ENCODE measurements at regions not wholly inside any gene's neighbourhood (a gene's known extent, or its start where the extent isn't known, plus 50 kb on each side); places are given as distances from the start of the nearest gene placed in this dataset.

DNA sequence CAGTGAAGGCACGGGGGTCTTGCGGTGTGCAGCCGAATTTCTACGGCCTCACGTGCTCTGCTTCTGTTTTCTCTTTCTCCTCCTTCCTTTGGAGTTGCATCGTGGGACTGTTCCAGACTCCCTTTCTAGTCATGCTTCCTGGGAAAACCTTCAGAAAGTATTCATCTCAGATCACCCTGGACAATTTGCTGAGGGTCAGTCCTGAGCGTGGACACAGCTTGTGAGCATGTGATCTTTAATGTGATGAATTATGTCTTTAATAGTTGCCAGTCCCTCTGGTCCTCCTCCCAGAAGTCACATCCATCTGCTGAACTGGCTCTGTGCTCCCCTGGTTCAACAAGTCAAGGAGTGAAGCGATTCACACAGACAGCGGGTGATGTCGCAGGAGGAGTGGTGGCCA is 145.0 kb upstream of the PDE10A start:
- Histone ChIP-seq H3K4me3 (ENCODE audit: low read depth, low read length) (no peak overlapping the region), H3K4me1 (ENCODE audit: control insufficient read depth, insufficient read depth, low read length) (no peaks in the 10 kb centered on the region), H3K9me3 (ENCODE audit: control insufficient read depth, insufficient read depth, low read depth, low read length) (no peaks in the 10 kb centered on the region), H3K27ac (ENCODE audit: extremely low read depth, low read depth, low read length) (no peak overlapping the region), H3K36me3 (ENCODE audit: control insufficient read depth in 2 of 2, insufficient read depth in 1 of 2, low read length in 2 of 2) (no peaks in the 10 kb centered on the region)
- ChIA-PET CTCF (interaction anchor here (0.7 kb wide), 1 partner anchor 44 kb away, joined by 3 read pairs; no protein-coding TSS in a partner anchor), POLR2A (no interaction called here)
- TF ChIP-seq ZBTB48 (tag by site-specific recombination; IDR thresholded peaks at IDR 0.05) (no peak), ZNF214 (tag by site-specific recombination; IDR thresholded peaks at IDR 0.05; ENCODE audit: borderline replicate concordance) (no peak), ZNF555 (tag by site-specific recombination; conservative IDR thresholded peaks at IDR 0.05) (no peak), ZNF223 (tag by site-specific recombination; IDR thresholded peaks at IDR 0.05) (no peak)
- TF ChIP-seq, protein P1, sequence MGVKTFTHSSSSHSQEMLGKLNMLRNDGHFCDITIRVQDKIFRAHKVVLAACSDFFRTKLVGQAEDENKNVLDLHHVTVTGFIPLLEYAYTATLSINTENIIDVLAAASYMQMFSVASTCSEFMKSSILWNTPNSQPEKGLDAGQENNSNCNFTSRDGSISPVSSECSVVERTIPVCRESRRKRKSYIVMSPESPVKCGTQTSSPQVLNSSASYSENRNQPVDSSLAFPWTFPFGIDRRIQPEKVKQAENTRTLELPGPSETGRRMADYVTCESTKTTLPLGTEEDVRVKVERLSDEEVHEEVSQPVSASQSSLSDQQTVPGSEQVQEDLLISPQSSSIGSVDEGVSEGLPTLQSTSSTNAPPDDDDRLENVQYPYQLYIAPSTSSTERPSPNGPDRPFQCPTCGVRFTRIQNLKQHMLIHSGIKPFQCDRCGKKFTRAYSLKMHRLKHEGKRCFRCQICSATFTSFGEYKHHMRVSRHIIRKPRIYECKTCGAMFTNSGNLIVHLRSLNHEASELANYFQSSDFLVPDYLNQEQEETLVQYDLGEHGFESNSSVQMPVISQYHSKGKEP (tag by site-specific recombination; IDR thresholded peaks at IDR 0.05), result no peak

DNA sequence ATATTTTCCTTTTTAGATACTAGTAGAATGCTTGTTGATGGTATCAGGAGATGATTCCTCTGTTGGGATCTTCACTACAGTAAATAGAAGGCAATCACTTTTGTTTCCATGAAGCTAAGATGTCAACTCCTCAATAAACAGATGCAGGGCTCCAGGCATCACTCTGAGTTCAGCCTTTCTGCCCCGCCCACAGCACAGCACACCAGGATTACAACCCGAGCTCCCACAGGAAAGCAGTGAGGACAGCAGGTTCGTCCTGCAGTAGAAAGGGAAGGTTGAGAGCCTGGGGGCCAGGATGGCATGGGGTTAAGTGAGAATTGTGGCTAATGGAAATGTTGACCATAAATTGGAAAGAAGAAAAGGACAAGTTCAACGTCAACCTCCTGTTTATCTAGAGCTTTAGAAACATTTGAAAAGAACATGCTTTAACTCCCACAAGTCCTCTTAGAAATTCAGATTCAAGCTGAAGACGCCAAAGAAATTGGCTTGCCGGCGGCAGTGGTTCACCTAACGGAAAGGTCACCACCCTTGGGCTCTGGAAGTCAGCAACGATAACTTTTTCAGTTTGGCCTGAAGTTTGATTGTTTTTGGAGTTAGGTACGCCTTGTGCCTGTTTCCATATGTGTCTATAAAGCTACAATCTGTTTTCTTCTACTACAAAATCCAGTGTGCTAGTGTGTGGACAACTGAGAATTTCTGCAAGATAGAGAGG is 144.4 kb upstream of the PDE10A start:
- no peak overlapping the region for H3K27ac ChIP-seq (ENCODE audit: extremely low read depth, low read depth, low read length)
- POLR2A ChIA-PET, result no interaction called here
- TF ChIP-seq ZNF157 (tag by site-specific recombination; IDR thresholded peaks at IDR 0.05), result no peak
- TF ChIP-seq, protein P2, sequence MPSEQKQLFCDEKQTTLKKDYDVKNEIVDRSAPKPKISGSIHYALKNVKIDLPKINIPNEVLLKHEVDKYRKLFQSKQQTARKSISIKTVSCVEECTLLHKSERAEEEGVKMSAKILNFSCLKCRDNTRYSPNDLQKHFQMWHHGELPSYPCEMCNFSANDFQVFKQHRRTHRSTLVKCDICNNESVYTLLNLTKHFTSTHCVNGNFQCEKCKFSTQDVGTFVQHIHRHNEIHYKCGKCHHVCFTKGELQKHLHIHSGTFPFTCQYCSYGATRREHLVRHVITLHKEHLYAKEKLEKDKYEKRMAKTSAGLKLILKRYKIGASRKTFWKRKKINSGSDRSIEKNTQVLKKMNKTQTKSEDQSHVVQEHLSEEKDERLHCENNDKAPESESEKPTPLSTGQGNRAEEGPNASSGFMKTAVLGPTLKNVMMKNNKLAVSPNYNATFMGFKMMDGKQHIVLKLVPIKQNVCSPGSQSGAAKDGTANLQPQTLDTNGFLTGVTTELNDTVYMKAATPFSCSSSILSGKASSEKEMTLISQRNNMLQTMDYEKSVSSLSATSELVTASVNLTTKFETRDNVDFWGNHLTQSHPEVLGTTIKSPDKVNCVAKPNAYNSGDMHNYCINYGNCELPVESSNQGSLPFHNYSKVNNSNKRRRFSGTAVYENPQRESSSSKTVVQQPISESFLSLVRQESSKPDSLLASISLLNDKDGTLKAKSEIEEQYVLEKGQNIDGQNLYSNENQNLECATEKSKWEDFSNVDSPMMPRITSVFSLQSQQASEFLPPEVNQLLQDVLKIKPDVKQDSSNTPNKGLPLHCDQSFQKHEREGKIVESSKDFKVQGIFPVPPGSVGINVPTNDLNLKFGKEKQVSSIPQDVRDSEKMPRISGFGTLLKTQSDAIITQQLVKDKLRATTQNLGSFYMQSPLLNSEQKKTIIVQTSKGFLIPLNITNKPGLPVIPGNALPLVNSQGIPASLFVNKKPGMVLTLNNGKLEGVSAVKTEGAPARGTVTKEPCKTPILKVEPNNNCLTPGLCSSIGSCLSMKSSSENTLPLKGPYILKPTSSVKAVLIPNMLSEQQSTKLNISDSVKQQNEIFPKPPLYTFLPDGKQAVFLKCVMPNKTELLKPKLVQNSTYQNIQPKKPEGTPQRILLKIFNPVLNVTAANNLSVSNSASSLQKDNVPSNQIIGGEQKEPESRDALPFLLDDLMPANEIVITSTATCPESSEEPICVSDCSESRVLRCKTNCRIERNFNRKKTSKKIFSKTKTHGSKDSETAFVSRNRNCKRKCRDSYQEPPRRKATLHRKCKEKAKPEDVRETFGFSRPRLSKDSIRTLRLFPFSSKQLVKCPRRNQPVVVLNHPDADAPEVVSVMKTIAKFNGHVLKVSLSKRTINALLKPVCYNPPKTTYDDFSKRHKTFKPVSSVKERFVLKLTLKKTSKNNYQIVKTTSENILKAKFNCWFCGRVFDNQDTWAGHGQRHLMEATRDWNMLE (tag by site-specific recombination; conservative IDR thresholded peaks at IDR 0.05; ENCODE audit: low read depth), result no peak
- H3K4me3 ChIP-seq (ENCODE audit: low read depth, low read length), result no peak overlapping the region
- H3K9me3 ChIP-seq (ENCODE audit: control insufficient read depth, insufficient read depth, low read depth, low read length), result no peaks in the 10 kb centered on the region
- no peaks in the 10 kb centered on the region for H3K36me3 ChIP-seq (ENCODE audit: control insufficient read depth in 2 of 2, insufficient read depth in 1 of 2, low read length in 2 of 2)
- CTCF ChIA-PET, result interaction anchor here (0.6 to 0.7 kb wide), 2 partner anchors 44 to 75 kb away, joined by 3 read pairs; no protein-coding TSS in a partner anchor
- no peaks in the 10 kb centered on the region for H3K4me1 ChIP-seq (ENCODE audit: control insufficient read depth, insufficient read depth, low read length)

DNA sequence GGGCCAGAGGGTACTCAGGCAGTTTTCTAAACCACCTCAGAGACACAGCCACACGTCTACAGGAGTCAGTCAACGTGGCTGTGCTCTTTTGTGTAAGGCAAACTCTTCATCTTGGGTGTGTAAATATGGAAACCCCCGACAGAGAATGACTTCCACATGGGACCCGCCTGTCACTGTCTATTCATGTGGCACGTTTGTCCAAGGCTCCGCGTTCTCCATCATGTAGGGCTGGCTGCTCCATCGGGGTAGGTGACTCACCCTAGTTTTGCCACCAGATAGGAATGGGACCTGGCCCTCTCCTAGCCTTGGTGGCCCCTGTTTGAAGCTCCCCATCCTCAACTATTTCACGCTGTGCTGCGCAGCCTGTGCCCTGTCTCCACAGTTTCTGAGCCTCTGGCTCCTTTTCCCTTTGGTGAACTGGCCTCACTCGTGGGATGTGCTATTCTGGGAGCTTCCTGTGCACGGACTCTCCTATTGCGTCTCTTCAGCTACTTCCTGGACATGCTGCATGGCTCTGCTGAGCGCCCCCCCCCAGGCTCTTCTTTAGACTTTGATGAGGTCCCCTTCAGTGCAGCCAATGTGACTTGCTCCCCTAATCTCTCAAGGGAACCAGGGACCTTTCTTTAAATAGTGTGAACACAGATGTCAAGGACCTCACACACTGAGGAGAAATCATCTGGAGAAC is 143.2 kb upstream of the PDE10A start:
- Histone ChIP-seq H3K4me1 (ENCODE audit: control insufficient read depth, insufficient read depth, low read length) (no peaks in the 10 kb centered on the region), H3K4me3 (ENCODE audit: low read depth, low read length) (no peak overlapping the region), H3K9me3 (ENCODE audit: control insufficient read depth, insufficient read depth, low read depth, low read length) (no peaks in the 10 kb centered on the region), H3K36me3 (ENCODE audit: control insufficient read depth in 2 of 2, insufficient read depth in 1 of 2, low read length in 2 of 2) (no peaks in the 10 kb centered on the region), H3K27ac (ENCODE audit: extremely low read depth, low read depth, low read length) (no peak overlapping the region)
- POLR2A ChIA-PET, result no interaction called here
- CTCF ChIA-PET, result interaction anchor here (0.6 kb wide), 3 partner anchors 11 to 252 kb away, joined by 3 to 7 read pairs (median 3); no protein-coding TSS in a partner anchor
- TF ChIP-seq KLF7 (tag by site-specific recombination; IDR thresholded peaks at IDR 0.05; ENCODE audit: borderline replicate concordance), result no peak
- TF ChIP-seq ZNF157 (tag by site-specific recombination; IDR thresholded peaks at IDR 0.05), result no peak
- TF ChIP-seq, protein P3, sequence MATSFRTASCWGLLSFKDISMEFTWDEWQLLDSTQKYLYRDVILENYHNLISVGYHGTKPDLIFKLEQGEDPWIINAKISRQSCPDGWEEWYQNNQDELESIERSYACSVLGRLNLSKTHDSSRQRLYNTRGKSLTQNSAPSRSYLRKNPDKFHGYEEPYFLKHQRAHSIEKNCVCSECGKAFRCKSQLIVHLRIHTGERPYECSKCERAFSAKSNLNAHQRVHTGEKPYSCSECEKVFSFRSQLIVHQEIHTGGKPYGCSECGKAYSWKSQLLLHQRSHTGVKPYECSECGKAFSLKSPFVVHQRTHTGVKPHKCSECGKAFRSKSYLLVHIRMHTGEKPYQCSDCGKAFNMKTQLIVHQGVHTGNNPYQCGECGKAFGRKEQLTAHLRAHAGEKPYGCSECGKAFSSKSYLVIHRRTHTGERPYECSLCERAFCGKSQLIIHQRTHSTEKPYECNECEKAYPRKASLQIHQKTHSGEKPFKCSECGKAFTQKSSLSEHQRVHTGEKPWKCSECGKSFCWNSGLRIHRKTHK (tag by site-specific recombination; IDR thresholded peaks at IDR 0.05), result no peak
- no peak for TF ChIP-seq ZNF174 (tag by site-specific recombination; IDR thresholded peaks at IDR 0.05)
- no peak for TF ChIP-seq BCL11A (tag by site-specific recombination; IDR thresholded peaks at IDR 0.05; ENCODE audit: low read depth)
- TF ChIP-seq, protein P4, sequence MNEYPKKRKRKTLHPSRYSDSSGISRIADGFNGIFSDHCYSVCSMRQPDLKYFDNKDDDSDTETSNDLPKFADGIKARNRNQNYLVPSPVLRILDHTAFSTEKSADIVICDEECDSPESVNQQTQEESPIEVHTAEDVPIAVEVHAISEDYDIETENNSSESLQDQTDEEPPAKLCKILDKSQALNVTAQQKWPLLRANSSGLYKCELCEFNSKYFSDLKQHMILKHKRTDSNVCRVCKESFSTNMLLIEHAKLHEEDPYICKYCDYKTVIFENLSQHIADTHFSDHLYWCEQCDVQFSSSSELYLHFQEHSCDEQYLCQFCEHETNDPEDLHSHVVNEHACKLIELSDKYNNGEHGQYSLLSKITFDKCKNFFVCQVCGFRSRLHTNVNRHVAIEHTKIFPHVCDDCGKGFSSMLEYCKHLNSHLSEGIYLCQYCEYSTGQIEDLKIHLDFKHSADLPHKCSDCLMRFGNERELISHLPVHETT (tag by site-specific recombination; IDR thresholded peaks at IDR 0.05), result no peak
- TF ChIP-seq, protein P5, sequence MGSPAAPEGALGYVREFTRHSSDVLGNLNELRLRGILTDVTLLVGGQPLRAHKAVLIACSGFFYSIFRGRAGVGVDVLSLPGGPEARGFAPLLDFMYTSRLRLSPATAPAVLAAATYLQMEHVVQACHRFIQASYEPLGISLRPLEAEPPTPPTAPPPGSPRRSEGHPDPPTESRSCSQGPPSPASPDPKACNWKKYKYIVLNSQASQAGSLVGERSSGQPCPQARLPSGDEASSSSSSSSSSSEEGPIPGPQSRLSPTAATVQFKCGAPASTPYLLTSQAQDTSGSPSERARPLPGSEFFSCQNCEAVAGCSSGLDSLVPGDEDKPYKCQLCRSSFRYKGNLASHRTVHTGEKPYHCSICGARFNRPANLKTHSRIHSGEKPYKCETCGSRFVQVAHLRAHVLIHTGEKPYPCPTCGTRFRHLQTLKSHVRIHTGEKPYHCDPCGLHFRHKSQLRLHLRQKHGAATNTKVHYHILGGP (tag by site-specific recombination; IDR thresholded peaks at IDR 0.05), result no peak
- no peak for TF ChIP-seq ZNF274 (IDR thresholded peaks at IDR 0.05; ENCODE audit: low read length)
- no peak for TF ChIP-seq ZNF274 (tag by site-specific recombination; IDR thresholded peaks at IDR 0.05; ENCODE audit: borderline replicate concordance)
- TF ChIP-seq ZNF529 (tag by site-specific recombination; IDR thresholded peaks at IDR 0.05; ENCODE audit: insufficient replicate concordance), result no peak
- TF ChIP-seq ZNF184 (tag by site-specific recombination; IDR thresholded peaks at IDR 0.05), result no peak
- TF ChIP-seq ZNF560 (tag by site-specific recombination; IDR thresholded peaks at IDR 0.05; ENCODE audit: borderline replicate concordance), result no peak

Data from HEK293 (cell line).